ENCODE measurements at regions not wholly inside any gene's neighbourhood (a gene's known extent, or its start where the extent isn't known, plus 50 kb on each side); places are given as distances from the start of the nearest gene placed in this dataset.
"Not testable (repeated sequence)": the region's sequence is repeated elsewhere in the genome, so short reads cannot be mapped to it uniquely, and the experiment has no call there.

GRCh38 chr7:66489741-66490140 lies 138.9 kb upstream of the KCTD7 start:
- TF ChIP-seq CTCF (conservative IDR thresholded peaks at IDR 0.05; ENCODE audit: low read depth, low read length); EZH2 (IDR thresholded peaks at IDR 0.05; ENCODE audit: borderline replicate concordance, low read depth, low read length, poor library complexity, severe bottlenecking): not testable (repeated sequence)

Data from A673 (cell line).